ENCODE measurements at regions not wholly inside any gene's neighbourhood (a gene's known extent, or its start where the extent isn't known, plus 50 kb on each side); places are given as distances from the start of the nearest gene placed in this dataset.

GRCh38 chr5:145553177-145553576 is 282.0 kb downstream of the PRELID2 start:
- TF ChIP-seq CTCF (IDR thresholded peaks at IDR 0.05; ENCODE audit: insufficient read depth, low read depth, low read length) = no peak
- no peak for TF ChIP-seq EZH2 (IDR thresholded peaks at IDR 0.05; ENCODE audit: insufficient read depth, low read length)

All from astrocyte (in vitro differentiated cells and primary cell).